GM12865 (cell line): ENCODE measurements at regions not wholly inside any gene's neighbourhood (a gene's known extent, or its start where the extent isn't known, plus 50 kb on each side); places are given as distances from the start of the nearest gene placed in this dataset.

Source experiments
- DNase-seq: peaks from one replicate; pipeline ENCODE4 v3.0.0; 2010; ENCODE audit warnings: low read depth
- H3K4me3 ChIP-seq: 2 replicates; pipeline ENCODE4 v1.5.1; 2011; ENCODE audit warnings: mild to moderate bottlenecking, low read depth, low read length, control low read depth
- CTCF ChIP-seq: IDR thresholded peaks from 2 replicates; pipeline ENCODE4 v1.5.1; 2011; ENCODE audit warnings: low read length, control low read depth, low read depth, inconsistent platforms; ENCODE audit not compliant: insufficient read depth; ENCODE audit errors: missing control alignments

- no peak for DNase-seq
- no peak overlapping the region for H3K4me3 ChIP-seq
- TF ChIP-seq CTCF = no peak
These were observed 219.0 kb downstream of the RWDD3 start for GRCh38 chr1:95453053-95453452.

DNA sequence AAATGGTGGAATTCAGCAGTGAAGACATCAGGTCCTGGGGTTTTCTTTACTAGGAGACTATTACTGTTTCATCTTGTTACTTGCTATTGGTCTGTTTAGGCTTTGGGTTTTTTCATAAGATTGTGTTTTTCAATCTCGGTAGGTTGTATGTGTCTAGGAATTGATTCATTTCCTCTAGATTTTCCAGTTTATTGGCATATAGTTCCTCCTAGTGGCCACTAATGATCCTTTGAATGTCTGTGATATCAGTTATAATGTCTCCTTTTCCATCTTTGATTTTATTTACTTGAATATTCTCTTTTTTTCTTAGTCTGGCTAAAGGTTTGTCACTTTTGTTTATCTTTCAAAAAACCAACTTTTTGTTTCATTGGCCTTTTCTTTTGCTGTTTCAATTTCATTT lies 233.0 kb downstream of the RWDD3 start:
- no peak for DNase-seq
- no peak overlapping the region for H3K4me3 ChIP-seq
- no peak for TF ChIP-seq CTCF

DNA sequence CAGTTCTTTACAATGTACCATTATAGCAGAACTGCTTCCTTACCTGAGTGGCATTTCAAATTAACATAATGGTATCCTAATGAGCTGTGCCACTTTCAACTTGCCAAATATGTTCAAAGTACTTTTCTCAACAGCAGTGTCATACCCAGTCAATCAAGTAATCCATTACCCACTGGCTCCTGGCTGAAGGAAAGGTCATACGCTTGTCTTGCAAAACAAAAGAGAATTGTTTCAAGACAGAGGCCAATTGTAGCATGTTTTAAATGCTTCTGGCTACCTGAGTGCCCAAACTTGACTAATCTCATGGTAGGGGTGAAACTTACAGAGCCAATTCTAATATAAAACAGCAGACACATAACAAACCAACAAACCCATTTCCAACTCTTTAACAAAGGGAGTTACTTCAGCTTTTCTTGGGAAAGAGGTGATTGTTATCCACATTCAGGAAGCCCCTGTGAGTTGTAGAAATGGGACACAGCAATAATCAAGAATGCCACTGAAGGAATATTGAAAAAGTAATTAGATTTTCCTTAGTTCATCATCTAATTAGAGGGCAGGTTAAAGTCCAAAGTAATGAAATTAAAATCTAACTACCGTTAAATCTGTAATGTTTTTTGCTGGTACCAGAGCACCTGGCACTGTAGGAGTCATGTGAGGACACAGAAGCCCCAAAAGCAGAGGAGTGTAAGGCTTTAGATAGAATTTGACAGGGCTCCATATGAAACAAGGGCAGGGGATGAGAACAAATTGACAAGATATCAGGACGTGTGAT lies 241.9 kb downstream of the RWDD3 start:
- DNase-seq = no peak
- H3K4me3 ChIP-seq = no peak overlapping the region

DNA sequence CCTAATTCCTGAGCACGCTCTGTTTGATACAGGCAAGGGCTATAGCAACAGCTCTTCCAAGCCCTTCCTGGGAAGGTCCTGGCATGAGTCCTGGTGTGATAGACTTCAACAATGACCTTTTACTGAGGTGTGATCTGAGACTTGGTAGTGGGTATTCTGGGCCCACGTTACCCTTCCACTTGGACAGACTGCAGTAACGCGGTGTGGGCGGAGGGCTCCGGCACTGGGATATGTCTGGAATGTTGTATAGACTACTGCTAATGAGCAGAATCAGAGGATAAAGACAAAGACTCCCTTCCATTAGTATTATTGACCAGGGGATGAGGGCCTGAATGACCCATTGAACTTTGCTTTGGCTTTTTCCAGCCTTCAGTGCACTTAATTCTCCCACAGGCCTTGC lies 262.3 kb downstream of the RWDD3 start:
- no peak for DNase-seq
- no peak for TF ChIP-seq CTCF
- H3K4me3 ChIP-seq = no peak overlapping the region

More for the DNA sequence above, 241.9 kb downstream of the RWDD3 start:
- no peak for TF ChIP-seq CTCF

- TF ChIP-seq CTCF = no peak
- H3K4me3 ChIP-seq = no peak overlapping the region
- DNase-seq = no peak
These were observed 262.8 kb downstream of the RWDD3 start for GRCh38 chr1:95496773-95497172.

- no peak overlapping the region for H3K4me3 ChIP-seq
- TF ChIP-seq CTCF = no peak
- DNase-seq = peak; percentile 1
These were observed 263.6 kb downstream of the RWDD3 start for GRCh38 chr1:95497566-95497965.
